NCI-H748 (cell line): ENCODE measurements at regions not wholly inside any gene's neighbourhood (a gene's known extent, or its start where the extent isn't known, plus 50 kb on each side); places are given as distances from the start of the nearest gene placed in this dataset.

Experiments used
- DNase-seq: peaks from one replicate; lab custom pipeline; 2025; ENCODE audit not compliant: unreplicated experiment; lab: John Stamatoyannopoulos, UW

DNA sequence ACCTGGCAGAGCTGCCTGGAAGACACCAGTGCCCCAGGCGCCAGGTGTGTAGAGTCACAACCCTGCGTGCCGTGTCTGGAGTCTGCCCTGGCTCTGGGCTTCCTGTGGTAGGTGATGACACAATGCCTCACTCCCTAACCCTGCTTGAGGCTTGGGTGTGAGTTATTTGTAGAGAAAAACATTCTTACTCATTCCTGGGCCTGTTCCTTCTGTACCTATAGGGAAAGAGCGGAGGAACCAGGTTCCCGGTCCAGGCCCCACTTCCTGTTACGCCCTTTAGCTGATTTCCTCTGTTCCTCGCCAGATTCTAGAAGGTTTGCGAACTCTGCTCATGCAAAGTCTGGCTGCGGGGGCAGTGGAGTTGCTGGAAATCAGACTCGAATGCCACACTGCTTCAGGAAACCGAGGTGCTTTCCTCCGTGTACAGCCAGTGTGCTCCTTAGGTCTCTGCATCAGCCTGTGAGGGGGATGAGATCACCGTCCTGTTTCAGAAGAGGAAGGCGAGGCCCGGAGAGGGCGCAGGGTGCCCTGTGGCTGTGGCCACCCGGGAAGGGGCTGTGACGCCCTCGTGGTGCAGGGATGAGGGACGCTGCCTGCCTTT, 67.1 kb upstream of the DUSP22 start:
- DNase-seq, result no peak

DNA sequence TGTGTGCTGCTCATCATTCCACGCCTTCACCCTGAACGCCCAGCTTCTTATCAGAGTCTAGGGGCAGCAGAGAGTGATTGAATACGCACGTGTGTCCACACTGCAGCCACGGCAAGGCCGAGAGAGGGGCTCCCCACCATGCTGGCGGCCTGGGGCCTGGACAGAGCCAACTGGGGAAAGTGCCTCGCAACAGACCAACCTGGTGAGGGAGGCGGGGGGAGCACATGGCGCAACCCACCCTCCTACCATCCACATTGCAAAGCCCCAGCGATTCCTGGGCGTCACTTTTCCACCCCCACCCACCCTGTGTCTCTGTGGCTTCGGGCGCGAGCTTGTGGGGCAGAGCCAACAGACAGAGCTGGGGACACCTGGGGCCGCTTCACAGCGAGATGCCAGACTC, 66.4 kb upstream of the DUSP22 start:
- DNase-seq, result no peak

DNA sequence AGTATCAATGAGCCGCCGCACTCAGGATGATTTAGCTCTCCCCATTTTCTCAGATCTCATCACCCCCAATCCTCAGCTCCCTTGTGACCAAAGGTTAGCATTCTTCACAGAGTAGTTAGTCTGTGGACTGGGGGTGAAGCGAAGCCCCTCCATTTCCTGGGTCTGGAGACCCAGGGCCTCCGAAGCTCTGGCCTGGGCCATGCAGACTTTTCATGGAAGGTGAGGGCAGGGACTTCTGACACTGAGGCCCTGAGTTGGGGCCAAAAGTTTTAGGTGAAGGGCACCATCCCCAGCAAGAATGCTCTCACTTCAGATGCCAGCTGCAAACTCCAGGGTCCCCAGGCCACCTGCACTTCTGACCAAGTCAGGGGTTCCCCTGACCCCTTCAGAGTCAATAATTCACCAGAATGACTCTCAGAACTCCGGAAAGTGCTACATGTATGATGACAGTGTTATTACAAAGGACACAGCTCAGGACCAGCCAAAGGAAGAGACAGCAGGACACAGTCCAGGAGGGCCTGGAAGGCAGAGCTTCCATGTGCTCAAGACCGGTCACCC, 65.7 kb upstream of the DUSP22 start:
- DNase-seq, result no peak

DNA sequence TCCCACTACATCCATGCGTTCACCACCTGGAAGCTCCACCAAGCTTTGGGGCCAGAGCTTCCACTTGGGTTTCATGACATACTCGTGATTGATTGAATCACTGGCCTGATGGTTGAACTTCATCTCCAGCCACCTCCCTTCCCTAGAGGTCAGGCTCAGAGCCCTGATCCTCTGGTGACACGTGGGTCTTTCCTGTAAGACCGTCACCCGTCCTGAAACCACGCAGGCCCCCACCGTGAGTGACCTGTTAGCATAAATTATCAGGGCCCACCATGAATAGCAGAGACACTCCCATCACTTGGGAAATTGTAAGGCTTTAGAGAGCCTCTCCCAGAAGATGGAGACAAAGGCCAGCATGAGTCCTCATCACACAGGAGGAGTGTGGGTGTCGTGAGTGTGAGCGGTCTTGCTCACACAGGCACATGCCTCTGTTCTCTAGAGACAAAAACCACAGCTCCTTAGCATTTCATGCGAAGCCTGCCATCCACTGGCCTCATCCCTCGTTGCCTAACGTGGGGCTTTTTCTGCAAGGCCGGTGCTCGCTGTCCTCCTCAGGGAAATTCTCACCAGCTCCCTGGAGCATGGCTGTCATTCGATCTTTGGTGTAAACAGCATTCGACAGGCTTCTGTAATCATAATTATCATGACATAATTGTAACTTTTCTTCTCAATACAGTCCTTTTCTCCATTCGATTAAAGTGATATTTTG, 65.1 kb upstream of the DUSP22 start:
- peak; percentile 15 for DNase-seq

DNA sequence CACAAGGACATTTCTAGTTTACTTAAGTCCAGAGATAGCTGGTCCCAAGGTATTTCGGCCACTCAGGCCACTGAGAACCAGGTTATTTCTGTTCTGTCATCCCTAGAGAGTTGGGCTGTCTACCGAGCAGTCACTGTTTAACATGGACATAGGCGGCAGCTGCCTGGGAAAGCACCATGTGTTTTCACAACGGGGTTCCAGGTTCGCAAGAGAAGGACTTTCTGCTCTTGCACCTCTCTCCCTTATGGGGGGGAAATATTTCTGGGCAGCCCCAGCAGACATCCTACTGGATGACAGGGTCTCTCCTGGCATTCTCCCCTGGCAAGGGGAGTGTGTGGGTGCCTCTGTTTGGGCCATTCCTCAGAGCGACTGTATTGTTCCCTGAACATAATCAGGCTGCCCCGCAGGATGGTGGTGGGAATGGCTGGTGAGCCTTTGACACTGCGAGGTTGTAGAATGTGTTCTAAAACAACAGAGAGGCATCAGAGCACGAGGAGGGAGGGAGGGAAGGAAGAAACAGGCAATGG, 64.4 kb upstream of the DUSP22 start:
- no peak for DNase-seq

DNA sequence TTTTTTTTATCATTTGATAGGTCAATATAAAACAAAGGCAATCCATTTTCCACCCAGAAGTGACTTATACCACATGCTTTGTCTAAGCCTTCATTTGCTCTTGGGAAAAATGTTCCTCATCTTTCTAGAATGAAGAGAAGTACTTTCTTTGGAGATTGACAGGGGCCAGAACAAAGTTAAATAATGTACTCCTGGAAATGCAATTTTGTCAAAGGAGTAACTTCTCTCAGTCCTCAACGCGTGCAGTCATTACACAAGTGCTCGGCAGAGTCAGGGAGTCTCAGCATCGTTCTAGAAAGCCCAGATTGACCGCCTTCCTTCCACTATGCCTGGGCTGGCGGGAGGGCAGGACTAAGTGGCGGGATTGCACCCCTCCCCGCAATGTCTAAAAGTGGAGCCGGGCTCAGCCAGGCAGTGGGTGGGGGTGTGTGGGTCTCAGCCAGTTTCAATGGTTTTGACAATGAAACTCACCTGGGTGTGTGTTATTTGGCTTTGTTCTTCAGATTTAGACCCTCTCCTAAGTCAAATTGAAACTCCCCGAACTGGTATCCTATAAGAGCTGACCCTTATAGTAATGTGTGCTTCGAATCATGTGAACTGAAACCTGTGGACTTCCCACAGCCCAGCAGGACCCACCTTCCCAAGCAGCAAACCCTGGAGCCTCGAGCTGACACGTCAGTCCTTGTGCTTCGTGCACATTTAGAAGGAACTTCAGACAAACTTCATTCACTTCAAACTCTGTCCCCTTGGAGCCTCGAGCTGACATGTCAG, 63.2 kb upstream of the DUSP22 start:
- no peak for DNase-seq

DNA sequence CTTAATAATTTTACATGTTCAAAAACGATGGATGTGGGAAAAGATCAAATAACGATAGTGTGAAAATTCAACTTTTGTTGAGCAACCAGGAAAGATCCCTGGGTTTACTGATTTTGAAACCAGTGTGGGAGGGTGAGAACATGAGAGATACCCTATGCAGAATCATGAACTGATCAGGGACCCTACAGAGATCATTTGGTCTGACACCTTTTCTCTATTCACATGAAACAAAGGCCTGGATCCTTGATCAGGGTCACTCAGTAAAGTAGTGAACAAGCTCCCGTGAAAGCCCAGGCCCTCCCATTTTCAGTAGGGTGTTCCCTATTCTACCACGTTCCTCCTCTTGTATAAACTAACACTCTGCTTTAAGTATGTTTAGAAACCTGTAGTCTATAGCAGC, 60.5 kb upstream of the DUSP22 start:
- DNase-seq, result no peak

DNA sequence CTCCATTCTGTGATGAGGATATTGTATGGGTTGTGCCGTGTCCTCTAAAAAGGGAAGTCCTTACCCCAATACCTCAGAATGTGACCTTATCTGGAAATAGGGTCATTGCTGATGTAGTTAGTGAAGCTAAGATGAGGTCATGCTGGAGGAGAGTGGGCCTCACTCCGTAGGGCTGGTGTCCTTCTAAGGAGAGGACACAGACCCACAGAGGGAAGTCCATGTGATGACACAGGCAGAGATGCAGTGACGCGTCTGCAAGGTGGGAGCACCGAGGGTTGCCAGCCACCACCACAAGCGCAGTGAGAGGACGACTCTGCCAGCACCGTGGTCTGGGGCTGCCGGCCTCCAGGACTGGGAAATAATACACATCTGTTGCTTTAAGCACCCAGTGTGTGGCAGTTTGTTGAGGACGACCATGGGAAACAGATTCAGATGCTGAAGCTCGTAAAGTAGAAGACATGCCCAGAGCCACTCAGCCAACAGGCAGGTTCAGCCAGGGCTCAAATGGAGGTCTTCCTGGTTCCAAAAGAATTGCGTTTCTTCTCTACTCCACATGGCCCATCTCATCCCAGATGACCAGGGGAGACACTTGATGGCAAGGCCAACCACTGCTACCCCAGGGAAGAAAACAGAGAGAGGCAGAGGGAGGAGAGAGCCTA, 59.2 kb upstream of the DUSP22 start:
- DNase-seq, result no peak

DNA sequence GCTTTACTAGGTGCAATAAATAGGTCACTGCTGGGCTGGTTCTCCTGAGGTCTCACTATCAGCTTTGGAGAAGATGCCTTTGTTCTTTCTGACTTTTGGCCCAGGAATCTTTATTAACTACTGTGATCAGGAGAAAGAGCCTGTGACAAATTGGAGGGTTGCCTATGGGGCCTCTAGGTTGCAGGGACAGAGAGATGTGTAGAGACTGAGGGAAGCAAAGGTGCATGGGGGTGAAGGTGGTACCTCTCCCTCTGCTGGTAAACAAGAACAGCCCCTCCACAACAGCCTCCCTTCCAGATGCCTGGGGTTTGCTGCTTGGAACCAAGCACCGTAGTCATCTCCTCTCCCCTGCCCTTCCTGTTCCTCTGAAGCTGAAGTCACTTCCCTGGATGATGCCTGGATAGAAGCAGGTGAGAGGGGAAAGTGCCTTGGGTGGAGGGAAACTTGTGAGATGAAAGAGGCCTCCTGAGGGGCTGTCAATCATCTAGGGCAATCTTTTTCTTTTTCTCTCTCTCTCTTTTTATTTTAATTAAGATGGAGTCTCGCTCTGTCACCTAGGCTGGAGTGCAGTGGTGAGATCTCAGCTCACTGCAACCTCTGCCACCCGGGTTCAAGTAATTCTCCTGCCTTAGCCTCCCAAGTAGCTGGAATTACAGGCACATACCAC, 57.4 kb upstream of the DUSP22 start:
- no peak for DNase-seq

DNA sequence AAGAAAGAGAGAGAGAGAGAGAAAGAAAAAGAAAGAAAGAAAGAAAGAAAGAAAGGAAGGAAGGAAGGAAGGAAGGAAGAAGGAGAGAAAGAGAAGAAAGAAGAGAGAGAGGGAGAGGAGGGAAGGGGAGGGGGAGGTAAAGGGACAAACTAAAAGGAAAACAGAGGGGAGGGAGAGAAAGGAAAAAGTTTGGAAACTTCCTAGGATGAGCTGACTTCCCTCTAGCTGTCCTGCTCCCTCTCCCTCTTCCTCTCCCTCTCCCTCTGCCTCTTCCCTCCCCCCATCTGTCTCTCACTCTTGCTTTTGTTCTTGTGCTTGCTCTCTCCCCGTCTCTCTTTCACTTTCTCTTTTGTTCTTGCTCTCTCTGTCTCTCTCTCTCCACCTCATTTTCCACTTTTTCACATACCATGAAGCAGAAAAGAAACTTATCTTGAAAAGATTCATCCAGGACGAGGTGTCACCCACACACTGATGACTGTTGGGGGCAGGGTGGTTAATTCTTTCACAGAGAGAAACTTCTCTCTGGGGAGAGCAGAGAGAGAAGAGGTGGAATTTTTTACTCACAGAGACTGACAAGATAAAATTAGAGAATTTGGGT, 56.4 kb upstream of the DUSP22 start:
- DNase-seq, result no peak

DNA sequence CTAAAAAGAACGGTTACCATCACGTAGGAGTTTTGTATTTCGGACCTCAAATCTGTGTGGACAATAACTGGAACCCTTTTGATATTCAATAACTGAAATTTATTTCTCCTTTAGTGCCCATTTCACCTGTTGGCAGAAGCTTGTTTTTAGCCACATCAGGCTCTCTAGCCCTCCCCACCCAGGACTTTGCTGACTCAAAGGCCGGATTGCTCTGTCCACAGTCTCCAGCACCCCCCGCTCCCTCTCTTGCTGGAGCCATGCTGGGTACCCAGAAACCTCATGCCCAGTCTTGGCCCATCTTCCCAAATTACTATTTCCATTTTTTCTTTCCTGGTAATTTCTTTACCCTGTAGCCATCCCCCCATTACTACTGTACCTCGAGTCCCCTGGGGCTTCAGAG, 55.8 kb upstream of the DUSP22 start:
- no peak for DNase-seq

DNA sequence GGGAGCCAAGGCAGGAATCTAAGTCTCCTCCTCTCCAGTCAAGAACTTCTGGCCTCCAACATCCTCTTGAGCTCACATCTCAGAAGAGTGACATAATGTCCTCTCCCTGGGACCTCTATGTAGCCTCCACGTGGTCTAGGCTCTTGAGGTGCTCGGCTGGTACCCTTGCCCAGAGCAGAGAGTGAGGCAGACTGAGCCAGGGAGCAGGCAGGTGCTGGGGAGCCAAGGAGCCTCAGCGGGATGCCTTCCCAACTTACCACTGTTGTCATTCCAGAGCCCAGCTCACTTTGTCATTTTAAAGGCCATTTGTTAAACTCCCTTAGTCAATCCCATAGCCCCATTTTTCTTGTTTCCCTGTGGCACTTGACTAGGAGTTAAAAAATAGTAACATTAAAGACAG, 52.1 kb upstream of the DUSP22 start:
- DNase-seq, result no peak

DNA sequence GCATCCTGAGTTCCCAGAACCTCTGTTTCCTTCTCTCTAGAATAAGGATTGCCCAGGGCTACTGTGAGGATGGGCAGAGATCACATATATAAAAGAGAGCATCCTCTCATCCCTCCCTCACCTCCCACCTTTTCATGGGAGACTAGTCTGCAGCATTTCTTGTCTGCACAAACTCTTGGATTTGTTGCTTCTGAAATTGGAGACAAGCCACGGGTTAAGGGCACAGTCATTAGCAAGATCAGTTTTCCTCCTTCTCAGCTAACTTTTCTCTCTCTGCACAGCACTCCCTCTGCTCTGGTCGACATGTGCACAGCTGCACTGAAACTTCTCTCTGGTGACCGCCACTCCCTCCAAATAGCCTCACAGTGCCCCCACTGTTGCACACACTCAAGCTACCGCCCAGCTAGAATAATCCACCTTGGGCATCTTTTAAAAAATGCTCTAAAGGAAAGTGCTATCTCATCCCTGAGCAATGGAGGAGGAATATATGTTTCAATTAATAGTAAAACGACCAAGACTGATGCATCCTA, 50.9 kb upstream of the DUSP22 start:
- DNase-seq, result no peak
